ENCODE measurements at regions not wholly inside any gene's neighbourhood (a gene's known extent, or its start where the extent isn't known, plus 50 kb on each side); places are given as distances from the start of the nearest gene placed in this dataset.

- TF ChIP-seq CHD7 (IDR thresholded peaks at IDR 0.05; ENCODE audit: insufficient replicate concordance, low read length), result no peak
Measured at GRCh38 chr2:133668547-133668946, 100.3 kb upstream of the NCKAP5 start (continued).

All from H1 (cell line).